K562 (cell line): ENCODE measurements at regions not wholly inside any gene's neighbourhood (a gene's known extent, or its start where the extent isn't known, plus 50 kb on each side); places are given as distances from the start of the nearest gene placed in this dataset.

Source experiments
- ATAC-seq: fragments of 200-7000 bp; cut with Tn5 transposase; 3 replicates; pipeline ENCODE4 v1.9.1; 2020; ENCODE audit warnings: moderate library complexity
- BruUV-seq: library from RNA; stranded (reverse); fragments of 400-500 nt; replicated peaks from 2 replicates; lab custom pipeline; 2021; lab: Mats Ljungman, UMichigan
- CTCF ChIA-PET: fragments of 300-600 bp; formaldehyde crosslinking; extraction: SDS; loops from one replicate; lab custom pipeline; 2021; ENCODE audit warnings: low intra/inter-chr PET ratio; lab: Yijun Ruan, JAX
- POLR2A ChIA-PET: fragments of 300-600, 350-650 bp; sonication (Branson Sonifier 250); formaldehyde crosslinking; extraction: SDS; loops from one replicate; lab custom pipeline; 2021; ENCODE audit warnings: antibody characterized with exemption, inconsistent platforms; lab: Yijun Ruan, JAX
- DNase-seq, 4 experiments: peaks; one replicate each; pipeline versions ENCODE4 v3.0.0 to v3.0.0-alpha.2; 2011 to 2018; ENCODE audit warnings: low spot score in 3 of 4, mixed read lengths in 3 of 4; ENCODE audit errors: extremely low read depth in 1 of 4
- FAIRE-seq: peaks from 2 replicates; lab custom pipeline; 2011; peaks lifted over from hg19 to GRCh38; lab: Jason Lieb, UNC
- H2AFZ ChIP-seq: 2 replicates; pipeline ENCODE4 v1.6.0; 2011; ENCODE audit warnings: low read depth, low read length, control low read depth, inconsistent platforms
- H3K27ac ChIP-seq: fragments of 200-600 bp; 3 replicates; pipeline ENCODE4 v1.8.0; 2011; ENCODE audit warnings: low read depth, mild to moderate bottlenecking, control low read depth, inconsistent platforms, low read length, moderate library complexity, mixed read lengths; ENCODE audit errors: extremely low read depth
- H3K27me3 ChIP-seq, 2 experiments: fragments of 300-600 bp in 1 of 2; 2 replicates in 1 of 2; 3 replicates in 1 of 2; pipeline versions ENCODE4 v1.6.0 to v1.8.0; 2011; ENCODE audit warnings: inconsistent platforms in 2 of 2, low read length in 2 of 2, mild to moderate bottlenecking in 1 of 2, mixed read lengths in 1 of 2, moderate library complexity in 1 of 2; ENCODE audit not compliant: control insufficient read depth in 2 of 2, insufficient read depth in 2 of 2
- H3K36me3 ChIP-seq: fragments of 300-600 bp; 3 replicates; pipeline ENCODE4 v1.8.0; 2011; ENCODE audit warnings: mild to moderate bottlenecking, low read length, inconsistent platforms; ENCODE audit not compliant: control insufficient read depth, insufficient read depth
- H3K4me1 ChIP-seq, 2 experiments: fragments of 200-600 bp in 1 of 2; replicated peaks in 1 of 2; 2 replicates in 1 of 2; 3 replicates in 1 of 2; pipeline versions ENCODE4 v1.5.1 to v1.8.0; 2011; ENCODE audit warnings: inconsistent platforms in 2 of 2, low read length in 2 of 2, mild to moderate bottlenecking in 1 of 2, mixed read lengths in 1 of 2, moderate library complexity in 1 of 2; ENCODE audit not compliant: control insufficient read depth in 2 of 2, insufficient read depth in 2 of 2
- H3K4me2 ChIP-seq: 2 replicates; pipeline ENCODE4 v1.6.1; 2011; ENCODE audit warnings: low read length, control low read depth, inconsistent platforms, mixed read lengths; ENCODE audit not compliant: insufficient read depth
- H3K4me3 ChIP-seq: fragments of 200-600 bp; sonication (generic), shearing (Covaris generic); 2 replicates; pipeline ENCODE4 v1.5.1; 2016; ENCODE audit warnings: control low read depth, inconsistent platforms
- H3K79me2 ChIP-seq: fragments of 200-600 bp; 3 replicates; pipeline ENCODE4 v1.8.0; 2011; ENCODE audit warnings: low read length, inconsistent platforms; ENCODE audit not compliant: control insufficient read depth, insufficient read depth
- H3K9ac ChIP-seq, 2 experiments: 2 replicates each; pipeline versions ENCODE4 v1.6.0 to v1.6.1; 2011; ENCODE audit warnings: low read depth in 2 of 2, low read length in 2 of 2, control low read depth in 1 of 2, inconsistent platforms in 1 of 2, mild to moderate bottlenecking in 1 of 2, mixed read lengths in 1 of 2; ENCODE audit not compliant: insufficient read depth in 1 of 2
- H3K9me1 ChIP-seq: one replicate; pipeline ENCODE4 v1.6.0; 2011; ENCODE audit warnings: inconsistent platforms, mild to moderate bottlenecking, low read length, moderate library complexity; ENCODE audit not compliant: control insufficient read depth, insufficient read depth
- H3K9me3 ChIP-seq: replicated peaks from 2 replicates; pipeline ENCODE4 v1.5.1; 2011; ENCODE audit warnings: low read depth, low read length, inconsistent platforms; ENCODE audit not compliant: control insufficient read depth, insufficient read depth
- H4K20me1 ChIP-seq: replicated peaks from 2 replicates; pipeline ENCODE4 v1.6.1; 2011; ENCODE audit warnings: low read length, inconsistent platforms, mixed read lengths; ENCODE audit not compliant: control insufficient read depth, insufficient read depth
- ARID1B ChIP-seq: fragments of 450-650 bp; IDR thresholded peaks from 2 replicates; pipeline ENCODE4 v1.6.1; 2016; ENCODE audit warnings: antibody characterized with exemption, mild to moderate bottlenecking, inconsistent platforms
- CHD4 ChIP-seq: fragments of 200-600 bp; sonication (generic); IDR thresholded peaks from 3 replicates; pipeline ENCODE4 v1.6.1; 2012; ENCODE audit warnings: low read depth, mild to moderate bottlenecking, mixed read lengths, low read length, inconsistent platforms; ENCODE audit not compliant: insufficient read depth, insufficient replicate concordance, poor library complexity, severe bottlenecking
- EHMT2 ChIP-seq: fragments of 450-650 bp; IDR thresholded peaks from 2 replicates; pipeline ENCODE4 v1.6.1; 2018; ENCODE audit warnings: antibody characterized with exemption
- MAX ChIP-seq: sonication (generic); formaldehyde crosslinking; IDR thresholded peaks from 2 replicates; pipeline ENCODE4 v1.9.0; 2022; ENCODE audit warnings: mild to moderate bottlenecking, missing genetic modification reagents
- NFIX ChIP-seq: fragments of 250-450 bp; sonication (Bioruptor Pico); IDR thresholded peaks from 2 replicates; pipeline ENCODE4 v1.4.0; 2020; ENCODE audit warnings: low read depth, mild to moderate bottlenecking, moderate library complexity
- PHF20 ChIP-seq: fragments of 450-650 bp; IDR thresholded peaks from 2 replicates; pipeline ENCODE4 v1.6.1; 2018; ENCODE audit not compliant: partially characterized antibody
- U2AF1 ChIP-seq: fragments of 200-400 bp; formaldehyde crosslinking; optimal IDR thresholded peaks from 2 replicates; pipeline ENCODE3; 2017; ENCODE audit warnings: mild to moderate bottlenecking, low read depth, low read length, moderate library complexity
- XRCC5 ChIP-seq: fragments of 200-400 bp; formaldehyde crosslinking; IDR thresholded peaks from 2 replicates; pipeline ENCODE4 v1.6.1; 2017; ENCODE audit warnings: low read depth, mild to moderate bottlenecking, low read length
- ZKSCAN1 ChIP-seq: fragments of 150-350 bp; IDR thresholded peaks from 2 replicates; pipeline ENCODE4 v1.6.1; 2016; ENCODE audit warnings: low read depth, low read length
- ZNF263 ChIP-seq: sonication (generic); formaldehyde crosslinking; IDR thresholded peaks from 2 replicates; pipeline ENCODE4 v1.8.0; 2022; ENCODE audit warnings: mild to moderate bottlenecking, missing genetic modification reagents, borderline replicate concordance
- WGBS: fragments of 100-300 bp; shearing (Covaris generic); methylation state at CpG from one replicate; pipeline ENCODE4 v1.1.6; 2016; ENCODE audit warnings: low coverage, mixed read lengths; ENCODE audit not compliant: insufficient coverage; ENCODE audit errors: missing lambda C conversion rate; 5-methylcytosine and 5-hydroxymethylcytosine counted together
- in situ Hi-C: fragments of 300-500 bp; cut with MboI; formaldehyde crosslinking; loops from 4 replicates; pipeline ENCODE4 v1.15.0; 2018; ENCODE audit warnings: inconsistent platforms, mixed read lengths
- intact Hi-C: fragments of 100-400 bp; cut with micrococcal nuclease; formaldehyde crosslinking; loops from 2 replicates; pipeline ENCODE4 v1.14.2; 2022
- TF ChIP-seq, protein P1 (sequence below): sonication (generic); formaldehyde crosslinking; IDR thresholded peaks from 2 replicates; pipeline ENCODE4 v1.8.1; 2023; ENCODE audit warnings: mild to moderate bottlenecking, missing genetic modification reagents

- no peak for TF ChIP-seq PHF20
These were observed 1199.7 kb downstream of the DIAPH3 start (continued) for GRCh38 chr13:58964048-58964447.

DNA sequence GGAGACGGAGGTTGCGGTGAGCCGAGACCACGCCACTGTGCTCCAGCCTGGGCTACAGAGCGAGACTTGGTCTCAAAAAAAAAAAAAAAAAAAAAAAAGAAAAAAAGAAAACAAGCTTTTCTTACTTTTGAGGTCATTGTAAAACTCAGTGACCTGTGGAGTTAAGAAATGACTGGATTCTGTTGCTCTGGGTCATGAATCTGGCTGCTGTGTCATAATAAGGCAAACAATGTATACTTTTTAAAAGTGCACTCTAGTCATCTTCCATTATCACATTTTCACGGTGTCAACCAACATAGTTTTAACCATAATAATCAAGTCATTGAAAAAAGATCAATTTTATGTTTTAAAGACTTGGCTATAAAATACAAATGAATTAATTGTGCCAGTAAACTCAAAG, 1186.6 kb downstream of the DIAPH3 start:
- FAIRE-seq (no peak), ATAC-seq (no peak), DNase-seq (no peak)
- H3K4me3 ChIP-seq = no peak overlapping the region
- H3K27me3 ChIP-seq = no peaks in the 10 kb centered on the region
- no peaks in the 10 kb centered on the region for H3K9me3 ChIP-seq
- ChIA-PET CTCF (no interaction called here), POLR2A (no interaction called here)
- H3K36me3 ChIP-seq = no peaks in the 10 kb centered on the region
- in situ Hi-C loops = no loop called here
- 0% methylated on average over 5 of the region's 6 CpGs for WGBS
- intact Hi-C loops = no loop called here
- H4K20me1 ChIP-seq = no peaks in the 10 kb centered on the region
- H3K9ac ChIP-seq = no peak overlapping the region
- no peak overlapping the region for H2AFZ ChIP-seq
- BruUV-seq = no TSS peak
- H3K79me2 ChIP-seq = no peaks in the 10 kb centered on the region
- H3K9me1 ChIP-seq = no peaks in the 10 kb centered on the region
- no peak overlapping the region for H3K27ac ChIP-seq
- no peak overlapping the region for H3K4me2 ChIP-seq
- no peaks in the 10 kb centered on the region for H3K4me1 ChIP-seq
- TF ChIP-seq MAX (CRISPR knock-in tag) (no peak), ZKSCAN1 (no peak), ZNF263 (CRISPR knock-in tag) (no peak), EHMT2 (no peak), ARID1B (no peak), XRCC5 (no peak), CHD4 (no peak), NFIX (no peak), U2AF1 (no peak)
- TF ChIP-seq, protein P1, sequence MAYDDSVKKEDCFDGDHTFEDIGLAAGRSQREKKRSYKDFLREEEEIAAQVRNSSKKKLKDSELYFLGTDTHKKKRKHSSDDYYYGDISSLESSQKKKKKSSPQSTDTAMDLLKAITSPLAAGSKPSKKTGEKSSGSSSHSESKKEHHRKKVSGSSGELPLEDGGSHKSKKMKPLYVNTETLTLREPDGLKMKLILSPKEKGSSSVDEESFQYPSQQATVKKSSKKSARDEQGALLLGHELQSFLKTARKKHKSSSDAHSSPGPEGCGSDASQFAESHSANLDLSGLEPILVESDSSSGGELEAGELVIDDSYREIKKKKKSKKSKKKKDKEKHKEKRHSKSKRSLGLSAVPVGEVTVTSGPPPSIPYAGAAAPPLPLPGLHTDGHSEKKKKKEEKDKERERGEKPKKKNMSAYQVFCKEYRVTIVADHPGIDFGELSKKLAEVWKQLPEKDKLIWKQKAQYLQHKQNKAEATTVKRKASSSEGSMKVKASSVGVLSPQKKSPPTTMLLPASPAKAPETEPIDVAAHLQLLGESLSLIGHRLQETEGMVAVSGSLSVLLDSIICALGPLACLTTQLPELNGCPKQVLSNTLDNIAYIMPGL (CRISPR knock-in tag) = no peak
